ENCODE measurements at regions not wholly inside any gene's neighbourhood (a gene's known extent, or its start where the extent isn't known, plus 50 kb on each side); places are given as distances from the start of the nearest gene placed in this dataset.
A peak's percentile ranks its signal among the peaks of the same experiment; 100 is the strongest.

GRCh38 chr12:19681007-19681406, 241.7 kb downstream of the AEBP2 start:
- Histone ChIP-seq H2BK120ac (ENCODE audit: low read depth, low read length) (no peak overlapping the region; the same call in 1 of the 2 replicates), H2AK5ac (ENCODE audit: low read depth, low read length) (peak overlapping the region; percentile 39; the same call in 1 of the 2 replicates), H2BK20ac (ENCODE audit: low read depth, low read length) (no peak overlapping the region; the same call in 1 of the 2 replicates), H3K4me3 (ENCODE audit: insufficient read depth, low read depth, low read length) (no peak overlapping the region), H3K4me1 (ENCODE audit: control insufficient read depth, insufficient read depth, low read length) (peaks cover 9% of the 10 kb centered on the region), H3K18ac (ENCODE audit: low read depth, low read length) (no peak overlapping the region), H3K4ac (ENCODE audit: low read depth, low read length) (no peak overlapping the region; the same call in 1 of the 2 replicates), H3K56ac (ENCODE audit: extremely low read depth, insufficient read depth, low read length) (no peak overlapping the region), H3K4me2 (ENCODE audit: low read depth, low read length) (no peak overlapping the region), H2AFZ (replicated peaks; ENCODE audit: low read length, poor library complexity) (no peak overlapping the region), H3K27me3 (ENCODE audit: control insufficient read depth, insufficient read depth, low read length) (no peaks in the 10 kb centered on the region), H4K8ac (ENCODE audit: low read depth in 2 of 2, low read length in 2 of 2) (no peak overlapping the region), H3K79me1 (ENCODE audit: low read depth in 1 of 2, low read length in 2 of 2) (no peaks in the 10 kb centered on the region), H3K9me1 (ENCODE audit: insufficient read depth, low read length) (peaks cover 5% of the 10 kb centered on the region), H2BK15ac (ENCODE audit: low read depth, low read length) (no peak overlapping the region), H4K5ac (ENCODE audit: low read depth, low read length) (no peak overlapping the region; the same call in 1 of the 2 replicates), H3K14ac (replicated peaks; ENCODE audit: low read depth, low read length) (no peak overlapping the region), H4K91ac (ENCODE audit: insufficient read depth, low read depth, low read length) (no peak overlapping the region), H3K9me3 (ENCODE audit: control insufficient read depth, insufficient read depth, low read length) (no peaks in the 10 kb centered on the region), H2AK9ac (replicated peaks; ENCODE audit: low read depth, low read length, poor library complexity) (no peak overlapping the region), H2BK5ac (ENCODE audit: low read depth, low read length, poor library complexity, severe bottlenecking) (no peak overlapping the region), H3K9ac (ENCODE audit: low read depth, low read length) (no peak overlapping the region), H3K23ac (ENCODE audit: low read depth, low read length) (no peak overlapping the region), H4K20me1 (ENCODE audit: insufficient read depth, low read length) (no peaks in the 10 kb centered on the region), H3K36me3 (ENCODE audit: control insufficient read depth, insufficient read depth, low read length) (no peaks in the 10 kb centered on the region), H3K27ac (ENCODE audit: insufficient read depth, low read length) (no peak overlapping the region)
- ChIA-PET POLR2A (ENCODE audit: unreplicated experiment) (no interaction called here), CTCF (no interaction called here)
- intact Hi-C loops (cut with micrococcal nuclease), result no loop called here
- no peak for DNase-seq
- no CpG with 5 or more reads among the region's 3 CpGs for WGBS, 2 experiments (ENCODE audit: extremely low coverage in 2 of 2, insufficient read length in 1 of 2)
- dilution Hi-C loops (cut with HindIII; ENCODE audit: low sequenced_read_pairs, unreplicated experiment), result no loop called here
- ATAC-seq (ENCODE audit: low read depth), result no peak
- in situ Hi-C loops (cut with MboI; ENCODE audit: low sequenced_read_pairs), result no loop called here
- TF ChIP-seq CTCF (conservative IDR thresholded peaks at IDR 0.05; ENCODE audit: low read depth, low read length), result no peak
- no peak for TF ChIP-seq ELK1 (IDR thresholded peaks at IDR 0.05; ENCODE audit: borderline replicate concordance, low read depth, low read length)
- no peak for TF ChIP-seq USF2 (IDR thresholded peaks at IDR 0.05; ENCODE audit: low read depth, low read length)
- TF ChIP-seq BHLHE40 (IDR thresholded peaks at IDR 0.05; ENCODE audit: low read depth, low read length), result no peak
- TF ChIP-seq RCOR1 (IDR thresholded peaks at IDR 0.05; ENCODE audit: insufficient replicate concordance, low read length), result no peak
- no peak for TF ChIP-seq SMC3 (IDR thresholded peaks at IDR 0.05; ENCODE audit: low read depth, low read length)
- no peak for TF ChIP-seq MXI1 (IDR thresholded peaks at IDR 0.05; ENCODE audit: borderline replicate concordance, low read depth, low read length)
- no peak for TF ChIP-seq POLR2A (IDR thresholded peaks at IDR 0.05; ENCODE audit: low read depth, low read length)
- TF ChIP-seq MAZ (IDR thresholded peaks at IDR 0.05; ENCODE audit: borderline replicate concordance, low read depth, low read length), result no peak
- TF ChIP-seq MAFK (IDR thresholded peaks at IDR 0.05; ENCODE audit: low read depth, low read length), result no peak
- TF ChIP-seq FOS (IDR thresholded peaks at IDR 0.05; ENCODE audit: low read depth, low read length), result no peak
- TF ChIP-seq NFE2L2 (IDR thresholded peaks at IDR 0.05; ENCODE audit: low read depth, low read length), result no peak
- TF ChIP-seq CHD1 (IDR thresholded peaks at IDR 0.05; ENCODE audit: low read depth, low read length), result no peak
- TF ChIP-seq RAD21 (IDR thresholded peaks at IDR 0.05; ENCODE audit: low read length), result no peak
- TF ChIP-seq CEBPB (IDR thresholded peaks at IDR 0.05; ENCODE audit: low read depth, low read length), result no peak
- no peak for TF ChIP-seq RFX5 (IDR thresholded peaks at IDR 0.05; ENCODE audit: low read depth, low read length)
- BruUV-seq (replicated peaks), result no TSS peak
